MM.1S (cell line): ENCODE measurements at regions not wholly inside any gene's neighbourhood (a gene's known extent, or its start where the extent isn't known, plus 50 kb on each side); places are given as distances from the start of the nearest gene placed in this dataset.

ENCODE experiments used
- DNase-seq: peaks from one replicate; pipeline ENCODE4 v3.0.0-alpha.2; 2015
- H2AFZ ChIP-seq: fragments of 300-600 bp; sonication (generic); 2 replicates; pipeline ENCODE4 v1.6.0; 2016; ENCODE audit warnings: antibody characterized with exemption, low read length
- H3F3A ChIP-seq: fragments of 300-600 bp; sonication (generic); 2 replicates; pipeline ENCODE4 v1.6.1; 2016; ENCODE audit warnings: mild to moderate bottlenecking, antibody characterized with exemption, low read length, moderate library complexity, mixed read lengths; ENCODE audit not compliant: insufficient read depth
- H3K27ac ChIP-seq: fragments of 300-600 bp; sonication (generic); 2 replicates; pipeline ENCODE4 v1.5.1; 2016; ENCODE audit warnings: mild to moderate bottlenecking, low read length
- H3K27me3 ChIP-seq: fragments of 300-600 bp; sonication (generic); replicated peaks from 2 replicates; pipeline ENCODE4 v1.6.0; 2016; ENCODE audit warnings: low read length; ENCODE audit not compliant: insufficient read depth
- H3K36me3 ChIP-seq: fragments of 300-600 bp; sonication (generic); replicated peaks from 2 replicates; pipeline ENCODE4 v1.6.1; 2016; ENCODE audit warnings: mild to moderate bottlenecking, low read length, mixed read lengths; ENCODE audit not compliant: insufficient read depth
- H3K4me1 ChIP-seq: fragments of 300-600 bp; sonication (generic); 2 replicates; pipeline ENCODE4 v1.6.1; 2016; ENCODE audit warnings: low read length, mixed read lengths
- H3K4me2 ChIP-seq: fragments of 300-600 bp; sonication (generic); 2 replicates; pipeline ENCODE4 v1.6.0; 2016; ENCODE audit warnings: low read depth, low read length
- H3K4me3 ChIP-seq: fragments of 300-600 bp; sonication (generic); 2 replicates; pipeline ENCODE4 v1.5.1; 2016; ENCODE audit warnings: low read length, mixed read lengths
- H3K79me2 ChIP-seq: fragments of 300-600 bp; sonication (generic); 2 replicates; pipeline ENCODE4 v1.6.1; 2016; ENCODE audit warnings: mixed run types, low read length, mixed read lengths
- H3K9ac ChIP-seq: fragments of 300-600 bp; sonication (generic); 2 replicates; pipeline ENCODE4 v1.6.1; 2016; ENCODE audit warnings: low read length, mixed read lengths
- H3K9me2 ChIP-seq: fragments of 300-600 bp; sonication (generic); replicated peaks from 2 replicates; pipeline ENCODE4 v1.6.1; 2016; ENCODE audit warnings: mild to moderate bottlenecking, low read length, mixed read lengths; ENCODE audit not compliant: insufficient read depth
- H3K9me3 ChIP-seq: fragments of 300-600 bp; sonication (generic); replicated peaks from 2 replicates; pipeline ENCODE4 v1.6.1; 2016; ENCODE audit warnings: mild to moderate bottlenecking, low read length, mixed read lengths; ENCODE audit not compliant: insufficient read depth
- H4K20me1 ChIP-seq: fragments of 300-600 bp; sonication (generic); 2 replicates; pipeline ENCODE4 v1.6.1; 2016; ENCODE audit warnings: mild to moderate bottlenecking, low read length, moderate library complexity, mixed read lengths; ENCODE audit not compliant: insufficient read depth
- CTCF ChIP-seq: fragments of 300-600 bp; sonication (generic); IDR thresholded peaks from 2 replicates; pipeline ENCODE4 v1.5.1; 2016; ENCODE audit warnings: antibody characterized with exemption, low read length, mixed read lengths
- EZH2 ChIP-seq: fragments of 300-600 bp; sonication (generic); optimal IDR thresholded peaks from 2 replicates; pipeline ENCODE3; 2017; ENCODE audit warnings: low read depth, mild to moderate bottlenecking, antibody characterized with exemption, low read length, mixed read lengths
- EZH2phosphoT487 ChIP-seq: fragments of 300-600 bp; sonication (generic); IDR thresholded peaks from 2 replicates; pipeline ENCODE4 v1.6.1; 2018; ENCODE audit warnings: antibody characterized with exemption, low read length

GRCh38 chr15:93178371-93178770 lies 89.4 kb upstream of the RGMA start:
- H3K4me2 ChIP-seq: no peak overlapping the region
- H3F3A ChIP-seq: no peaks in the 10 kb centered on the region
- H2AFZ ChIP-seq: no peak overlapping the region
- H3K9me2 ChIP-seq: no peaks in the 10 kb centered on the region
- TF ChIP-seq CTCF (no peak), EZH2 (no peak), EZH2phosphoT487 (no peak)
- no peaks in the 10 kb centered on the region for H3K9me3 ChIP-seq
- no peaks in the 10 kb centered on the region for H3K4me1 ChIP-seq
- no peaks in the 10 kb centered on the region for H3K79me2 ChIP-seq
- H4K20me1 ChIP-seq: no peaks in the 10 kb centered on the region
- no peak overlapping the region for H3K4me3 ChIP-seq
- no peaks in the 10 kb centered on the region for H3K27me3 ChIP-seq
- H3K9ac ChIP-seq: no peak overlapping the region
- no peaks in the 10 kb centered on the region for H3K36me3 ChIP-seq
- no peak for DNase-seq
- no peak overlapping the region for H3K27ac ChIP-seq

GRCh38 chr15:93176065-93176464 lies 87.1 kb upstream of the RGMA start:
- H3F3A ChIP-seq: no peaks in the 10 kb centered on the region
- H3K4me3 ChIP-seq: no peak overlapping the region
- no peaks in the 10 kb centered on the region for H3K4me1 ChIP-seq
- DNase-seq: no peak
- H2AFZ ChIP-seq: no peak overlapping the region
- no peaks in the 10 kb centered on the region for H3K9me2 ChIP-seq
- H3K9me3 ChIP-seq: no peaks in the 10 kb centered on the region
- H3K27ac ChIP-seq: no peak overlapping the region
- H3K79me2 ChIP-seq: no peaks in the 10 kb centered on the region
- no peaks in the 10 kb centered on the region for H3K36me3 ChIP-seq
- H4K20me1 ChIP-seq: no peaks in the 10 kb centered on the region
- no peak overlapping the region for H3K4me2 ChIP-seq
- no peaks in the 10 kb centered on the region for H3K27me3 ChIP-seq
- TF ChIP-seq EZH2 (no peak), CTCF (no peak), EZH2phosphoT487 (no peak)
- H3K9ac ChIP-seq: no peak overlapping the region

- H3K4me3 ChIP-seq: no peak overlapping the region
- H3K9ac ChIP-seq: no peak overlapping the region
- no peak overlapping the region for H2AFZ ChIP-seq
- no peaks in the 10 kb centered on the region for H3K36me3 ChIP-seq
- no peaks in the 10 kb centered on the region for H3F3A ChIP-seq
- H4K20me1 ChIP-seq: no peaks in the 10 kb centered on the region
- DNase-seq: no peak
- H3K9me2 ChIP-seq: no peaks in the 10 kb centered on the region
- no peak overlapping the region for H3K4me2 ChIP-seq
- H3K9me3 ChIP-seq: no peaks in the 10 kb centered on the region
- TF ChIP-seq CTCF: no peak
- no peak for TF ChIP-seq EZH2phosphoT487
- no peak overlapping the region for H3K27ac ChIP-seq
- H3K27me3 ChIP-seq: no peaks in the 10 kb centered on the region
- no peaks in the 10 kb centered on the region for H3K79me2 ChIP-seq
- no peaks in the 10 kb centered on the region for H3K4me1 ChIP-seq
Observed at GRCh38 chr15:93174836-93175235, 85.8 kb upstream of the RGMA start.
